HT1080 (cell line): ENCODE measurements at regions not wholly inside any gene's neighbourhood (a gene's known extent, or its start where the extent isn't known, plus 50 kb on each side); places are given as distances from the start of the nearest gene placed in this dataset.
"Not testable (repeated sequence)": the region's sequence is repeated elsewhere in the genome, so short reads cannot be mapped to it uniquely, and the experiment has no call there.

Experiments
- DNase-seq: peaks from one replicate; pipeline ENCODE4 v3.0.0-alpha.2; 2015; ENCODE audit warnings: low read depth

DNA sequence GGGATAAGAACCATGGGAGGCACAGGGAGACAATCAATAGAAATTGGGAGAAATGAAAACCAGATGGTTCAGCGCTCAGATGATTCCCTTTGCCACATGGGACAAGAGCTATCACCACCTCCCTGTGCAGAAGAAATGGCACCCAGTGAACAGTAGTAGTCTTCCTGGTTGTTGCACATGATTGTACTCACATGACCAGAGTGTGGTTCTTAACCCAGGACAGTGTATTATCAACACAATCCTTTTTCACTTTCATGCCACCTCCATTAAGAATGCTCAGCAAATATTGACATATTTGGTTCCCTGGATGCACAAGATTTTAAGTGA, 149.0 kb upstream of the SH3BP4 start:
- no peak for DNase-seq

DNA sequence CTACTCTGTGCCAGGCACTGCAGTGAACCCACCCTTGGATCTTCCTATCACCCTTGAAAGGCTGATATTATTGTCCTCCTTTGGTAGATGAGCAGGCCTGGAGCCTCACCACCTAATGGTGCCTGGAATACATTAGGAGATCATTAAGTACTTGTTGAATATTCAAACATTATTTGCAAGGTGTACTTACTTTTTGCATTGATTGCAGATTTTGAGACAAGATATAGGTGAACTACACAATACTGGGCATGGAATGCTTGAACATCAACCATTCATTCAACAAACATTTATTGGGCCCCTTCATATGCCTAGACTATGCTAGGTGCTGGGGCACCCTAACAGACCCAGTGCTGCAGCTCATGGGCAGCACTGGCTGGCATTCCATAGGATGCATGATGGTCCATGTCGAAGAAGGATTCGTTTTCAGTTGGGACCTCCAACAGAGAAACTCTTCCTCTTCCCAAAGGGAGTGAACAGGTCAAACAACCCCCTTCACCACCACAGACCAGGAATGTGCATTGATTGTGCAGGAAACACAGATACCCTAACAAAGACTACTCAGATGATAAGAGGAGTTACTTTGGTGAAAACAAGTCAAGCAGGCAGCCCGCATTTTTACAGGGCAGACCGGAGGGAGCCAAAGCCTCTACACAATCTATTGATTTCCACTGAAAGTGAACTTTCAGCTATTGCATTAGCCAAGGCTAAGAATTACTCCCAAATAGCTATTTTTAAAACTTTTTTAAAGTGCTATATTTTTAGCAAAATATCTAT, 149.6 kb upstream of the SH3BP4 start:
- no peak for DNase-seq

DNA sequence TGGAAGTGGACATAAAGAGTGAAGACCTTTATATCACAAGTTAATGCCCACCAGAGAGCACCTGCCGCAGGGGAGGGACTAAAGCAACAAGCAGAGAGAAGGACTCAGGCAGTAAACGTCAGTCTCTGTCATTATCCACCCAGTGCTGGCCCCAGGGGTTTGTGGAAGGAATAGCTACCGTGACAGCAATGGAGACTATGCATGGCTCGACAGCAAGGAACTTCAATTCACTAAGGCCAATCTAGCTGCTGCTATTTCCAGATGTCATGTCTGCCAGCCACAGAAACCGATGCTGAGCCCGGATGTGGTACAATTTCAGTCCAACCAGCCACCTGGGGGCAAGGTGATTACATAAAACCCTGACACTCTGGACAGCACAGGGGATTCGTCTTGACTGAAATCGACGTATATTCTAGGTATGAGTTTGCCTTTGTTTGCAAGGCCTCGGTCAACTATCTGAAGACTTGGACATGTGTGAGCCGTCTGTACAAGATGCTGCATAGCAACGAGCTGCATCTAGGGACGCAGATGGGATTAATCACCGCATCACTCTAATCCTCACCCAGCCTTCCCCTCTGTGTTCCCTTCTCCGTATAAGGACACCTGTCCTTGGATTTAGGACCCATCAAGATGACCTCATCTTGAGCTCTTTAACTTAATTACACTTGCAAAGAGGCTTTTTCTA, 154.1 kb upstream of the SH3BP4 start:
- DNase-seq = no peak

DNA sequence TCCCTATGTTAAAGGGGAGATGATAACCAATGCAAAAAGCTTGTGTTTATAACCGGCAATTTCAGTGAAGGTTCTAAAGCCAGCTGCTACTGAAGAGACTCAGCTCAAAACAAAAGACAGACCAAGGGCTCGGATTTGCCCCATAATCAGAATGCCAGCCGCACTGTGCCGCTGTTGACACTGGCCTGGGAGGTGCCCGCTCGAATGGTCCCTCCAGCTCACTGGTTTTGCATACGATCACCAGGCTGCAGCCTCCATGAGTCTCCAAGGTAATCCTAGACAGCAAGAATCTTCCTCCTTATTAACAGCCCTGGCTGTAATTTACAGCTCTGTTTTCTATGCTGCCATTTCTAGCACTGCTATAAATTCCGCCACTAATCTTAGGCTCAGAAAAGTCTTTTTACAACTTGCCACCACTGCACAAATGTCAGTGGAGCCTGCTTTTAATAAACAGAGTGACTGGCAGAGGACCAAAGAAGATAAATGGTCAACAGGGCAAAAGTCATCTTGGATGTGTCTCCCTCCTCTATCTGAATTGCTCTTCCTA, 155.7 kb upstream of the SH3BP4 start:
- DNase-seq = no peak

DNA sequence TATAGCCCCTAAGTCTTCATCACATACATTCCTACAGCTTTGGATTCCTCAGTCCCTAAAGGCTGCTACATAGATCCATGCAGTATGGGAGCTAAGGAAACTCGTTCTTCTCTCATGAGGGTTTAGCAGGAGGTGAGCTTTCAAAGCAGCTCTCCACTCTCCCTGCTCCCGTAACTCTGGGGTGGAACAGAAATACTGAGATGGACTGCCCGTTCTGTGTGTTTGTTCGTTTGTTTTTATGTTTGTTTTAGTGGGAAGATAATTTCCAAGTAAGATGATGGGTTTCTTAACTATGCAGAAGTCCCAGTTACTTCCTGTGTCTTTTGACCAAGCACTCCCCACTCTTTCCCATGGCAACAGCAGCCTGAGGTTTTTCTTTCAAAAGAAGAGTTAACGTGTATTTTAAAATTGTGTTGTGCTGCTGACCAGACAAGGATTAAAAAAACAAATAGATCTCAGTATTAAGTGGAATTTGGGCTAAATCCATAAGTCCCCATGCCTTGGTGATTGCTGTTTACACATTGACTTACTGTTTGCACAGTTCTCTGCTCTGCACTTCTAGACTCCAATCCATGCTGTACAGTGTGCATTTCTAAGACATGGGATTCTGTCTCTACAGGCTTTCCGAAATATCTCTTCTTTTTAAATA, 156.4 kb upstream of the SH3BP4 start:
- DNase-seq = no peak

DNA sequence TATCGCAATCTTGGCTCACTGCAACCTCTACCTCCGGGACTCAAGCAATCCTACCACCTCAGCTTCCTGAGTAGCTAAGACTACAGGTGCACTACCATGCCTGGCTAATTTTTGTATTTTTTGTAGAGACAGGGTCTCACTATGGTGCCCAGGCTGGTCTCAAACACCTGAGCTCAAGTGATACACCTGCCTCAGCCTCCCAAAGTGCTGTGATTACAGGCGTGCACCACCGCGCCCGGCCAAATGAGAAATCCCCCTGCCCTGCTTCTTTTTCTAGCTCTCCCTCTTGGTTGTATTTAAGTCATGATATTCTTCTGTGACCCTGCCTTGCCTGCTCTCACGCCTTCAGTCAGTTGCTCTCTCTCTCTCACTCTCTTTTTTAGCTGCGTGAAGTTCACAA, 157.0 kb upstream of the SH3BP4 start:
- no peak for DNase-seq

DNA sequence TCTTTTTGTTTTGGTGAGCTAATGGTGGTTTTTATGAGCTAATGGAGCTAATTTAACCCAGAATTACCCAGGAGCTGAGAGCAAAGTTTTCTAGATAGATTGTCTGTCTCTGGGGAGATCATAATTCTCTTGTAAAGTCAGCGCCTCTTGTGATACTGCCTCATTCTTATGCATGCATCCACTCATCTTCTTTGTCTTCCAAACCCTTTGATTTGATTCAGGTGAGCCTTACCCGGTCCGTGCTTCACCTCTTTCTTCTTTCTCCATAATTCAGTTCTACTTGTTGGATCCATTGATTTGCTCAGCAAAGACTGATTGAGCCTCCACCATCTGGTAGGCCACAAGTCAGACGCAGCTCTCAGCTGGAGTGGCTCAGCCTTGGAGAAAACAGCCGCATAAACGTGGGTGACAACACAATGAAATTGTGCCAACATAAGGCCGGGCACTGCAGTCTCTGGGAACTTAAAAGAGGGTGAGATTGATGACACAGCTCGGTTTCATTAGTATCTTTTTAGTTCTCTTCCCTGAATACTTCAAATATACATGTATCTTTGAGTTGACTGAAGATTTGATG, 158.5 kb upstream of the SH3BP4 start:
- DNase-seq = no peak

DNA sequence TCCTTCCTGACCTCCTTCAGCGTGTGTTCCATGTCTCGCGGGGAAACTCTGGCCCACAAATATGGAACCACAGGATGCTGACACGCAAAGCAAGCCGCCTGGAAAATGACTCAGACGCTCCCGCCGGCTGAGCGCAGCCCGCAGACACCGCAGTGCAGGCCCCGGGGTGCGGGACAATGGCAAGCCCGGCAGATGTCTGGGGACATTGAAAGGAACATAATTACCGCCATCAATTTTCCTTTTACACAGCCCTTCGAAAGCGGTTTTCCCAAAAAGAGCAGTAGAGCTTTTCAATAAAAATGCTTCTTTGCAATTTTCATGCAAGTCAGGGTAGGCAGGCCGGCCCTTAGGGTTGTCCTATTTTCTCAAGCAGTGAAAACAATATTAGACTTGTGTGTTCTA, 159.2 kb upstream of the SH3BP4 start:
- DNase-seq = peak; percentile 6

DNA sequence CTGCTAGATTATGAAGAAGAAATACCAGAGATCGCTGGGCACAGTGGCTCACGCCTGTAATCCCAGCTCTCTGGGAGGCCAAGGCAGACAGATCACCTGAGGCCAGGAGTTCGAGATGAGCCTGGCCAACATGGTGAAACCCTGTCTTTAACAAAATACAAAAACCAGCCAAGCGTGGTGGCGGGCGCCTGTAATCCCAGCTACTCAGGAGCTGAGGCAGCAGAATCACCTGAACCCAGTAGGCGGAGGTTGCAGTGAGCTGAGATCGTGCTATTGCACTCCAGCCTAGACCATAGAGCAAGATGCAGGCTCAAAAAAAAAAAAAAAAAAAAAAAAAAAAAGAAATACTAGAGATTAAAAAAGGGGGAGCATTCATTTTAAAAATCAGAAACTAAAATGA, 159.7 kb upstream of the SH3BP4 start:
- DNase-seq = not testable (repeated sequence)

DNA sequence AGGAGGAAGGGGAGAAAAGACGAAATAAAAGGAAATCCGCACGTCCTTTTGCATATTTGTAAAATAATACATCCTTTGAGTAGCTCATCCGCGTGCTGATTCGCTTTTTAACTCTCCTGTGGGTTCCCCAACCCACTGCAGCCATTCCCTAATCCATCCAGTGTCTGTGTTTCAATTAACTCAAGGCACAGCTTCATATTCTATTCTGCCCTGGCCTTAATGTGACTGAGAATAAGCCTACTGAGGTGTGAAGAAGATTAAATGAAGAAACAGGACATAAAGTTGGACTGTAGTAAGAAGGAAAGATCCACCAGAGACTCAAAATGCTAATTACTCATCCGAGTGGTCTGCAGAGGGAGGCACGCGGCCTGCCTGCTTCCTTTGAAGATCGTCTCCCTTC, 161.4 kb upstream of the SH3BP4 start:
- DNase-seq = no peak

DNA sequence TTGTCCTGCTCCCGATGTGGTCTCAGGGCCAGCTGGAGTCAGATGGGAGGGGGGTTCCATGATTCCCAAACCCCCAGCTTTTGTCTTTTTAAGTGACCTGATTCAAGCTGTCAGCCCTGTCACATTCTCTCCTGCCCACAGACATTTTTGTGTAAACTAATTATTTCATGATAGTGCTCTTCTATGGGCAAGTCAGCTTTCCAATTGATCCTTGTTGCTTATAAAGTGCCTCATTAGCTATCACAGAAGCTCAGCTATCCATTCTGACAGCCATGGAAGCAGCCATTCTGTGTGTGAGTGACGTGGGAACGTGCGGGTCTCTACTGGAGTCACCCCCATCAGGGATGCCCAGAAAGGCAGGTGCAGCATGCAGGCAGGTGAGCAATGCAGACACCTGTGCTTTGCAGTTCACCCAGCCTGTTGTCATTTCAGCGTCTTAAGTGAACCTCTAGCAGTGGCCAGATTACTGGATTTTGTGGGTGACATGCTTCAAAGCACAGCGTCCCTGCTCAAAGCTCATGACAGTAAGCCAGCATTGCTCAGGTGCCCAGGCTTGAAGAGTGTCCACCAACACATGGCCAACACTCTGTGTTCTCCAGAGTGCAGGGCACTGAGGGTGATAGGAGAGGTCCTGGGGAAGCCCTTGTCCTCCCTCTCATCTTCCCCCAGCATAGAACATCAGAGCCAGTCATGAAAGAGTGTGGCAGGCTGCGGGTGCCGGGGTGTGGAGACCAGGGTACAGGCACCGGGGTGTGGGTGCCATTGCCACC, 162.1 kb upstream of the SH3BP4 start:
- no peak for DNase-seq

DNA sequence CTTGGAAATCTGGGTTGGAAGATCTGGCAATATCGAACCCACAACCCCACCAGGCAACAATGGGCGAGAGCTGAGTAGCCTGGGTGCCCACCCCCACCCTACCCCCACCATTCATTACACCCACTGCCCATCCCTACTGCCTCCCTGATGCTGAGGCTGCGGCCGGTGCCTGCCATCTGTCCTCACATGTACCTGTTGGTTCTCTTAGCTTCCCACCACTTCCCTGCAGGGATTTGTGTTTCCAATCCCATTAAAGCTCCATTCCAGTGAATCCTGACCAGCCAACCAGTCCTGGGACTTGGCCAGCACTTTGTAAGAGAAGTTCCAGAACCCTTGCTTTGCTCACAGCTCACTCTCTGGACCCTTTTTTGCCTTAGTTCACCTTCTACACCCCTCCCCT, 163.0 kb upstream of the SH3BP4 start:
- DNase-seq = no peak

DNA sequence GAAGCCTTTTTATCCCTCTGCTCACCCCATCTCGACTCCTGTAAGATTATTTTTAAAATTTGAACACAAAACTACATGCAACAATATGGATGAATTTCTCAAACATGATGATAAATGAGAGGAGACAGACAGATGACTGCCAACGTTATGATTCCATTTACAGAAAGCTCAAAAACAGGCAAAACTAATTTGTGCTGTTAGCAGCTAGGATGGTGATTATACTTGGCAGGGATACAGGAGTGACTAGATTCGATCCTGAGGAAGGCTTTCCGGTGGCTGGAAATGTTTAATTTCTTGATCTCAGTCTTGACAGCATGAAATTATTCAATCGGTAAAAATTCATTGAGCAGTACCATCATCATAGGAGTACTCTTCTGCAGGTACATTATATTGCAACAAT, 163.4 kb upstream of the SH3BP4 start:
- DNase-seq = no peak

DNA sequence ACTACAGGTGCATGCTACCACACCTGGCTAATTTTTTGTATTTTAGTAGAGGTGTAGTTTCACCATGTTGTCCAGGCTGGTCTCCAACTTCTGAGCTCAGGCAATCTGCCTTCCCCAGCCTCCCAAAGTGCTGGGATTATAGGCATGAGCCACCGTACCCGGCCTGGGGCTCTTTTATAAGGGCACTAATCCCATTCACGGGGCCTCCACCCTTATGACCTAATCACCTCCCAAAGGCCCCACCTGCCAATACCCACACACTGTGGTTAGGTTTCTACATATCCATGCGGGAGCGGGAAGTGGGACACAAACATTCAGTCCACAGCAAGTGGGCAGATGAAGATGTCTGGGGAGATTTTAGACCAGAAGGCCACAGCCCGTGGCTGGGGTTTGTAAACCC, 164.7 kb upstream of the SH3BP4 start:
- no peak for DNase-seq

DNA sequence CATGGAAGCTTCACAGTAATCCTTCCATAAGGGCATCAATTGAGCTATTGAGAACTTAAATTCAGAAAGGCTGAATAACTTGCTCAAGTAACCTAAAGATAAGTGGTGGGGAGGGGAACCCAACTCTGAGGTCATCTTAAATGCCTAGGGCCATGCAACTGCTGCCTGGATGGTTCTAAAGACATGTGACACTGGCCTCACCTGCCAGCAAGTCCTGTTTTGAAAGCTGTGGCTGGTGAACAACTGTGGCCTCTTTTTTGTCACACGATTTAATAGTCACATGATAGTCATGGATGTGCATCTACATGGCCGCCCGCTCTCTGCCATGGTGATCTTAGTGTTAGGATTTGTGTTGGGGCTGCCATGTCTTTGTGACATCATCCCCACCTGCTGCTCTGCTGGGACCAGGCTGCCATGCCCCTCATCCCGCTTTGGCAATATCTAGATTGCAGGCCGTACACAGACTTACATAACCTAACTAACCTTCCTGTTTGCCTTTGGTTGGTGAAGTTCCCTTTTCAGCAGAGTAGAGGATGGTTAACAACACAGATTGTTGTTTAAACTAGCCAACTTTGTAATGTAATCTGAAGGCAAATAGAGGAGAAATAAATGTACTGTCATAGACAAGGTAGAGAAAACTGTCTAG, 177.9 kb upstream of the SH3BP4 start:
- DNase-seq = no peak

DNA sequence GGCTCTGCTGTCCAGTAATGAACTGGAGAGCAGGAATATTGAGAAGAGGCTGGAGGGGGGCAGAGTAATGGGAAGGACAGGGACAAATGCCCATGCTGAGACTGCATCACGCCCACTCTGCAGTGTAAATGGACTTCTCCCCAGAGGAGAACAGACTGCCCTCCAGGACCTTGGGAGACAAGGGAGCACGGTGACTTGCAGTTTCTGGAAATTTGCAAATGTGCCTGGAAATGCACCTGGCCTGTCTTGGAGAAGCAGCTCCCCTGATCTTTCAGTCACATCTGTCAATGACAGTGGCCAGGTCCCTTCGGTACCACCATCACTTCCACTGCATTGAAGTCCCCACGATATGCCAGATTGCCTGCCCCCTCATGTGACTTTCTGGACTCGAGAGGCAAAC, 178.7 kb upstream of the SH3BP4 start:
- DNase-seq = no peak

DNA sequence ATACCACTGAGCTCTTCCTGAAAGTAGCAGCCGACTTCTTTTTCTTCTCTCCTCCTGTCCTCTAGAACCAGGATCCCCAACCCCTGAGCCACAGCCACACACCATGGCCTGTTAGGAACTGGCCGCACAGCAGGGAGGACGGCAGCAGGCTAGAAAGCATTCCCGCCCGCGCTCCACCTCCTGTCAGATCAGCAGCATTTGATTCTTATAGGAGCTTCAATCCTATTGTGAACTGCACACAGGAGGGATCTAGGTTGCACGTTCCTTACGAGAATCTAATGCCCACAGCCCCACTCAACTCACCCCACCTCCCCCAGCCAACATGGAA, 179.1 kb upstream of the SH3BP4 start:
- DNase-seq = no peak

DNA sequence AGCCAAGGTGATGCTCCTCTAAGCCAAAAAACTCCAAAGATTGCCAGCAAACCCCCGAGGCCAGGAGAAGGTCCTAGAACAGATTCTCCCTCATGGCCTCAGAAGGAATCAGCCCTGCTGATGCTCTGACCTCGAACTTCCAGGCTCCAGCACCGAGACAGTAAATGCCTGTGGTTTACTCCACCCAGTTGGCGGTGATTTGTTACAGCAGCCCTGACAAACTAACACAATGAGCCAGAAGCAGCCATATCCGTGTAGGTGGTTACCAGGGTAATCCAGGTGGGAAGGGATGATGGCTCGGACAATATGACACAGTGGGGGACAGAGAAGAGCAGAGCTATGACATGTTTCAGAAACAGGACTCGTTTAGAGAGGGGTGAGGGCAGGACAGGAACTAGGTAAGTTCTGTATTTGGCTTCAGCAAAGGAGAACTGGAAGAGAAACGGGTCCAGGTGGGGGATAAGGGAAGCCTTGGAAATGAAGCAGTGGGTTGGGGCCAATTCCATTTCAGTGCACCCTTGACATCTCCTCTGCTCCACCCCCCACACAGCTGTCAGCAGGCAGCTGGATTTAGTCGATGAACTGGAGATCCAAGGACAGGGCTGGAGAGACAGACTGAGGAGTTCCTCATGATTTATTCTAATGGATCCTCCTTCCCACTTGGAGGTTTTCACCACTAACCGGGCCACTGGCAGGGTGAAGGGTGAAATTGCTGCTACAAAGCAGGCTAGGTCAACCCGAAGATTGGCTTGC, 179.7 kb upstream of the SH3BP4 start:
- no peak for DNase-seq

DNA sequence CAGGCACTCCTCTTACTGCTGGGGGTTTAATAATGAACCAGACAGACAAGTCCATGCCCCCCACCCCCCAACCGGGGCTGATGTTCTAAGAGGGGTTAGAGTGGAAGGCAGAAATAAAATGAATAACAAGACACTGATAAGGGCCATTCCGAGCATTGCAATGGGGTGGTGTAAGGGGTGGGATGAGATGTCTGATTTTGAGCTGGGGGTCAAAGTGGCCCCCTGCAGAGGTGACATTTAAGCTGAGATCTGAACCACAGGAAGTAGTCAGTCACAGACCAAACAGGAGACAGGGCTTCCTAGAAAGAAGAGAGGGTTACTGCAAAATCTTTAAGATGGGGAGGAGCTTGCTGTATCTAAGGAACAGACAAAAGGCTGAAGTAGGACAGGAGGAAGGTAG, 180.6 kb upstream of the SH3BP4 start:
- DNase-seq = no peak

DNA sequence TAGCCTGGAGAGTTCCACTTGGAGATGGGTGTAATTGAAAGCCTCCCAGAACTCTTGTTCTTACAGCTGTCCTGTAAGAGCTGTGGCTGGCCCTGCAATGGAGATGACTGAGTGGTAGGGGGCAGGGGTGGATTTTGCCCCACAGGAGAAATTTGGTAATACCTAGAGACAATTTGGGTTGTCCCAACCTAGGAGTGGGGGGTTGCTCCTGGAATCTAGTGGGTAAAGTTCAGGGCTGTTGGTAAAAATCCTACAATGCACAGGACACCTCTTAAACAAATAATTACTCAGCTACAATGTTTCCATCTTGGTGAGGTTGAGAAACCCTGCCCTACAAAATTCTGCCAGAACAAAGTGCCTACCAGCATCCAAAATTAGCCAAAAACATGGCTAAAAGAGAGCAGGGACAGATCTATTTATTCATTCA, 181.1 kb upstream of the SH3BP4 start:
- DNase-seq = no peak
